ENCODE measurements at regions not wholly inside any gene's neighbourhood (a gene's known extent, or its start where the extent isn't known, plus 50 kb on each side); places are given as distances from the start of the nearest gene placed in this dataset.

GRCh38 chr10:9157656-9158055 is 1103.2 kb downstream of the GATA3 start:
- CTCF ChIA-PET = no interaction called here
- intact Hi-C loops (cut with micrococcal nuclease) = no loop called here
- no peak for TF ChIP-seq EZH2phosphoT487 (IDR thresholded peaks at IDR 0.05; ENCODE audit: borderline replicate concordance)
- no peak for TF ChIP-seq CTCF (IDR thresholded peaks at IDR 0.05 in 2 of 3, conservative IDR thresholded peaks at IDR 0.05 in 1 of 3; ENCODE audit: borderline replicate concordance in 1 of 3, insufficient read depth in 1 of 3, low read depth in 2 of 3, low read length in 2 of 3)
- no peak for TF ChIP-seq EGR1 (IDR thresholded peaks at IDR 0.05; ENCODE audit: low read depth)
- no peak for TF ChIP-seq POLR2AphosphoS5 (IDR thresholded peaks at IDR 0.05; ENCODE audit: low read depth, low read length)
- no peak for TF ChIP-seq EZH2 (IDR thresholded peaks at IDR 0.05)
- TF ChIP-seq ATF3 (IDR thresholded peaks at IDR 0.05) = no peak
- TF ChIP-seq RAD21 (IDR thresholded peaks at IDR 0.05; ENCODE audit: low read depth) = no peak
- no peak for TF ChIP-seq REST (IDR thresholded peaks at IDR 0.05; ENCODE audit: low read depth)
- no peak for TF ChIP-seq YY1 (IDR thresholded peaks at IDR 0.05; ENCODE audit: extremely low read depth, insufficient replicate concordance, low read depth, low read length)
- TF ChIP-seq CEBPB (IDR thresholded peaks at IDR 0.05; ENCODE audit: low read depth) = no peak
- no peak for TF ChIP-seq MAX (IDR thresholded peaks at IDR 0.05)
- no peak for TF ChIP-seq ELF1 (IDR thresholded peaks at IDR 0.05; ENCODE audit: borderline replicate concordance, low read depth)
- TF ChIP-seq ZNF274 (IDR thresholded peaks at IDR 0.05; ENCODE audit: low read depth, low read length) = no peak

More at GRCh38 chr10:9157656-9158055, 1103.2 kb downstream of the GATA3 start:
- ChIA-PET POLR2A (no interaction called here), RAD21 (ENCODE audit: low non-redundant PET in 1 of 2, low total read pairs in 2 of 2, uncharacterized antibody in 2 of 2, unreplicated experiment in 2 of 2) (no interaction called here)
- H3K4me2 ChIP-seq (ENCODE audit: low read length) = no peak overlapping the region
- BruUV-seq (replicated peaks) = no TSS peak
- H4K20me1 ChIP-seq (ENCODE audit: insufficient read depth) = no peaks in the 10 kb centered on the region
- no peaks in the 10 kb centered on the region for H3K36me3 ChIP-seq (ENCODE audit: control insufficient read depth in 1 of 2, insufficient read depth in 2 of 2, low read length in 2 of 2)
- no peak overlapping the region for H2AFZ ChIP-seq (ENCODE audit: low read depth, low read length, poor library complexity, severe bottlenecking)
- peaks cover 7 to 24% of the 10 kb centered on the region in 2 experiments; a peak in 2 of 4 replicates for H3K9me3 ChIP-seq (ENCODE audit: control insufficient read depth in 1 of 2, insufficient read depth in 1 of 2, low read depth in 1 of 2, low read length in 2 of 2)
- DNase-seq (ENCODE audit: low read depth, low spot score) (no peak), ATAC-seq (no peak)
- no peaks in the 10 kb centered on the region for H3K9me2 ChIP-seq (ENCODE audit: insufficient read depth)
- no peak overlapping the region for H3K9ac ChIP-seq (ENCODE audit: low read length)
- no peaks in the 10 kb centered on the region for H3K27me3 ChIP-seq (ENCODE audit: insufficient read depth, low read length)
- H3K27ac ChIP-seq (ENCODE audit: low read depth, low read length) = no peak overlapping the region
- no peak overlapping the region for H3K4me3 ChIP-seq (replicated peaks in 1 of 2; ENCODE audit: low read depth in 1 of 2, low read length in 2 of 2)
- H3K4me1 ChIP-seq (ENCODE audit: control insufficient read depth in 1 of 2, insufficient read depth in 2 of 2, low read length in 2 of 2) = no peaks in the 10 kb centered on the region
- H3K79me2 ChIP-seq (ENCODE audit: insufficient read depth, low read length) = no peaks in the 10 kb centered on the region

Data from HCT116 (cell line).